ENCODE measurements at regions not wholly inside any gene's neighbourhood (a gene's known extent, or its start where the extent isn't known, plus 50 kb on each side); places are given as distances from the start of the nearest gene placed in this dataset.

- no peak for TF ChIP-seq MAX (IDR thresholded peaks at IDR 0.05)
- TF ChIP-seq SETDB1 (CRISPR knock-in tag; IDR thresholded peaks at IDR 0.05; ENCODE audit: borderline replicate concordance) = no peak
- TF ChIP-seq CTCF (CRISPR knock-in tag; IDR thresholded peaks at IDR 0.05) = no peak
- no peak for TF ChIP-seq GTF2F1 (IDR thresholded peaks at IDR 0.05; ENCODE audit: low read length)
- no peak for TF ChIP-seq POLR2A (IDR thresholded peaks at IDR 0.05; ENCODE audit: insufficient read depth in 1 of 2, low read depth in 2 of 2, low read length in 2 of 2)
- no peak for TF ChIP-seq RBM22 (optimal IDR thresholded peaks at IDR 0.05; ENCODE audit: low read length)
- TF ChIP-seq E2F5 (CRISPR knock-in tag; conservative IDR thresholded peaks at IDR 0.05) = no peak
- no peak for TF ChIP-seq ZHX1 (CRISPR knock-in tag; IDR thresholded peaks at IDR 0.05; ENCODE audit: low read depth)
- no peak for TF ChIP-seq POLR2AphosphoS5 (IDR thresholded peaks at IDR 0.05; ENCODE audit: low read depth, low read length)
- no peak for TF ChIP-seq ZNF512 (CRISPR knock-in tag; IDR thresholded peaks at IDR 0.05)
- no peak for TF ChIP-seq ZNF879 (CRISPR knock-in tag; IDR thresholded peaks at IDR 0.05)
- no peak for TF ChIP-seq KDM1A (CRISPR knock-in tag; IDR thresholded peaks at IDR 0.05)
- TF ChIP-seq ELF4 (CRISPR knock-in tag; IDR thresholded peaks at IDR 0.05; ENCODE audit: borderline replicate concordance) = no peak
These were observed 64.6 kb upstream of the TSPAN8 start for GRCh38 chr12:71222436-71222835.
